ENCODE measurements at regions not wholly inside any gene's neighbourhood (a gene's known extent, or its start where the extent isn't known, plus 50 kb on each side); places are given as distances from the start of the nearest gene placed in this dataset.
"Not testable (repeated sequence)": the region's sequence is repeated elsewhere in the genome, so short reads cannot be mapped to it uniquely, and the experiment has no call there.

DNA sequence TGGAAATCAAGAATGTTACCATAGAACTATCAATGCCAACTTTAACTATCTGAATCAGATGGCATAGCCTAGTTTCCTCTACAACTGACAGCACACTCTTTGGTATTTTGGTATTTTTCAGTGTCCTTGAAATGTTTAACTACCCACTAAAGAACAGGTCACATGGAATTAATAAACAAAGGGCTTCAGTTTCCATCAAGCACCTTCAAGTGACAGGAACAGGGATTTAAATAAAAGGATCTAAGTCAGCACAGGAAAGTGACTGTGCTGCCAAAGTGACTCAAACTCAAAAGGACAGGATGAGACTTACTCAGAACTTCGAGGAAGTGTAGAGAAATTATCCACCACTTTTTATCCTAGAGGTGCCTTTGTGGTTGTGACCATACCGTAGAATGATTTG lies 117.7 kb downstream of the FAM72C start:
- TF ChIP-seq, protein P1, sequence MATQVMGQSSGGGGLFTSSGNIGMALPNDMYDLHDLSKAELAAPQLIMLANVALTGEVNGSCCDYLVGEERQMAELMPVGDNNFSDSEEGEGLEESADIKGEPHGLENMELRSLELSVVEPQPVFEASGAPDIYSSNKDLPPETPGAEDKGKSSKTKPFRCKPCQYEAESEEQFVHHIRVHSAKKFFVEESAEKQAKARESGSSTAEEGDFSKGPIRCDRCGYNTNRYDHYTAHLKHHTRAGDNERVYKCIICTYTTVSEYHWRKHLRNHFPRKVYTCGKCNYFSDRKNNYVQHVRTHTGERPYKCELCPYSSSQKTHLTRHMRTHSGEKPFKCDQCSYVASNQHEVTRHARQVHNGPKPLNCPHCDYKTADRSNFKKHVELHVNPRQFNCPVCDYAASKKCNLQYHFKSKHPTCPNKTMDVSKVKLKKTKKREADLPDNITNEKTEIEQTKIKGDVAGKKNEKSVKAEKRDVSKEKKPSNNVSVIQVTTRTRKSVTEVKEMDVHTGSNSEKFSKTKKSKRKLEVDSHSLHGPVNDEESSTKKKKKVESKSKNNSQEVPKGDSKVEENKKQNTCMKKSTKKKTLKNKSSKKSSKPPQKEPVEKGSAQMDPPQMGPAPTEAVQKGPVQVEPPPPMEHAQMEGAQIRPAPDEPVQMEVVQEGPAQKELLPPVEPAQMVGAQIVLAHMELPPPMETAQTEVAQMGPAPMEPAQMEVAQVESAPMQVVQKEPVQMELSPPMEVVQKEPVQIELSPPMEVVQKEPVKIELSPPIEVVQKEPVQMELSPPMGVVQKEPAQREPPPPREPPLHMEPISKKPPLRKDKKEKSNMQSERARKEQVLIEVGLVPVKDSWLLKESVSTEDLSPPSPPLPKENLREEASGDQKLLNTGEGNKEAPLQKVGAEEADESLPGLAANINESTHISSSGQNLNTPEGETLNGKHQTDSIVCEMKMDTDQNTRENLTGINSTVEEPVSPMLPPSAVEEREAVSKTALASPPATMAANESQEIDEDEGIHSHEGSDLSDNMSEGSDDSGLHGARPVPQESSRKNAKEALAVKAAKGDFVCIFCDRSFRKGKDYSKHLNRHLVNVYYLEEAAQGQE (IDR thresholded peaks at IDR 0.05): not testable (repeated sequence)
- not testable (repeated sequence) for TF ChIP-seq RCOR1 (IDR thresholded peaks at IDR 0.05; ENCODE audit: low read depth, low read length); POLR2A (IDR thresholded peaks at IDR 0.05; ENCODE audit: low read length); ZNF302 (CRISPR knock-in tag; IDR thresholded peaks at IDR 0.05); MAX (IDR thresholded peaks at IDR 0.05); PBX3 (IDR thresholded peaks at IDR 0.05); RARB (CRISPR knock-in tag; IDR thresholded peaks at IDR 0.05)
- TF ChIP-seq, protein P2, sequence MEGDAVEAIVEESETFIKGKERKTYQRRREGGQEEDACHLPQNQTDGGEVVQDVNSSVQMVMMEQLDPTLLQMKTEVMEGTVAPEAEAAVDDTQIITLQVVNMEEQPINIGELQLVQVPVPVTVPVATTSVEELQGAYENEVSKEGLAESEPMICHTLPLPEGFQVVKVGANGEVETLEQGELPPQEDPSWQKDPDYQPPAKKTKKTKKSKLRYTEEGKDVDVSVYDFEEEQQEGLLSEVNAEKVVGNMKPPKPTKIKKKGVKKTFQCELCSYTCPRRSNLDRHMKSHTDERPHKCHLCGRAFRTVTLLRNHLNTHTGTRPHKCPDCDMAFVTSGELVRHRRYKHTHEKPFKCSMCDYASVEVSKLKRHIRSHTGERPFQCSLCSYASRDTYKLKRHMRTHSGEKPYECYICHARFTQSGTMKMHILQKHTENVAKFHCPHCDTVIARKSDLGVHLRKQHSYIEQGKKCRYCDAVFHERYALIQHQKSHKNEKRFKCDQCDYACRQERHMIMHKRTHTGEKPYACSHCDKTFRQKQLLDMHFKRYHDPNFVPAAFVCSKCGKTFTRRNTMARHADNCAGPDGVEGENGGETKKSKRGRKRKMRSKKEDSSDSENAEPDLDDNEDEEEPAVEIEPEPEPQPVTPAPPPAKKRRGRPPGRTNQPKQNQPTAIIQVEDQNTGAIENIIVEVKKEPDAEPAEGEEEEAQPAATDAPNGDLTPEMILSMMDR (IDR thresholded peaks at IDR 0.05): not testable (repeated sequence)

All from A549 (cell line).